HEK293 (cell line): ENCODE measurements at regions not wholly inside any gene's neighbourhood (a gene's known extent, or its start where the extent isn't known, plus 50 kb on each side); places are given as distances from the start of the nearest gene placed in this dataset.

Experiments
- CTCF ChIA-PET: fragments of 350-600 bp; formaldehyde crosslinking; extraction: SDS; loops from one replicate; lab custom pipeline; 2021; ENCODE audit warnings: antibody characterized with exemption; lab: Yijun Ruan, JAX
- POLR2A ChIA-PET: fragments of 300-600 bp; formaldehyde crosslinking; extraction: SDS; loops from one replicate; lab custom pipeline; 2020; ENCODE audit warnings: antibody characterized with exemption, inconsistent platforms; lab: Yijun Ruan, JAX
- H3K27ac ChIP-seq: fragments of 200-500 bp; sonication (Bioruptor generic); 2 replicates; pipeline ENCODE4 v1.5.1; 2014; ENCODE audit warnings: low read depth, low read length, control low read depth, inconsistent platforms; ENCODE audit errors: extremely low read depth
- H3K36me3 ChIP-seq, 2 experiments: fragments of 200-500 bp in 1 of 2; sonication (Bioruptor generic) in 1 of 2; 1 replicate in 1 of 2; 2 replicates in 1 of 2; pipeline ENCODE4 v1.5.1; 2014 to 2017; ENCODE audit warnings: inconsistent platforms in 2 of 2, low read length in 2 of 2; ENCODE audit not compliant: control insufficient read depth in 2 of 2, insufficient read depth in 1 of 2
- H3K4me1 ChIP-seq: fragments of 200-500 bp; sonication (Bioruptor generic); 2 replicates; pipeline ENCODE4 v1.5.1; 2014; ENCODE audit warnings: mild to moderate bottlenecking, low read length, inconsistent platforms; ENCODE audit not compliant: control insufficient read depth, insufficient read depth
- H3K4me3 ChIP-seq: 2 replicates; pipeline ENCODE4 v1.5.1; 2011; ENCODE audit warnings: low read depth, mild to moderate bottlenecking, control low read depth, low read length, moderate library complexity
- H3K9me3 ChIP-seq: fragments of 200-500 bp; sonication (Bioruptor generic); 2 replicates; pipeline ENCODE4 v1.5.1; 2014; ENCODE audit warnings: low read depth, low read length, inconsistent platforms; ENCODE audit not compliant: control insufficient read depth, insufficient read depth
- GLIS1 ChIP-seq: fragments of 450-650 bp; formaldehyde crosslinking; IDR thresholded peaks from 2 replicates; pipeline ENCODE4 v1.5.1; 2016; ENCODE audit warnings: missing biosample characterization, missing genetic modification characterization
- KLF10 ChIP-seq: fragments of 450-650 bp; IDR thresholded peaks from 2 replicates; pipeline ENCODE4 v1.5.1; 2018; ENCODE audit warnings: missing biosample characterization, mild to moderate bottlenecking, missing genetic modification characterization
- KLF16 ChIP-seq: fragments of 450-650 bp; formaldehyde crosslinking; IDR thresholded peaks from 2 replicates; pipeline ENCODE4 v1.5.1; 2017; ENCODE audit warnings: missing biosample characterization, missing genetic modification characterization
- PRDM10 ChIP-seq: fragments of 450-650 bp; formaldehyde crosslinking; IDR thresholded peaks from 2 replicates; pipeline ENCODE4 v1.5.1; 2016; ENCODE audit warnings: missing biosample characterization, missing genetic modification characterization
- REST ChIP-seq: fragments of 450-650 bp; formaldehyde crosslinking; IDR thresholded peaks from 2 replicates; pipeline ENCODE4 v1.5.1; 2016; ENCODE audit warnings: missing biosample characterization, missing genetic modification characterization
- ZBTB49 ChIP-seq: fragments of 450-650 bp; formaldehyde crosslinking; IDR thresholded peaks from 2 replicates; pipeline ENCODE4 v1.5.1; 2016; ENCODE audit warnings: missing biosample characterization, missing genetic modification characterization, low read depth
- ZFP3 ChIP-seq: fragments of 450-650 bp; formaldehyde crosslinking; IDR thresholded peaks from 2 replicates; pipeline ENCODE4 v1.5.1; 2016; ENCODE audit warnings: low read depth, missing biosample characterization, missing genetic modification characterization
- ZFP37 ChIP-seq: fragments of 450-650 bp; formaldehyde crosslinking; IDR thresholded peaks from 2 replicates; pipeline ENCODE4 v1.5.1; 2016; ENCODE audit warnings: missing biosample characterization, missing genetic modification characterization
- ZNF2 ChIP-seq: fragments of 450-650 bp; formaldehyde crosslinking; IDR thresholded peaks from 2 replicates; pipeline ENCODE4 v1.5.1; 2016; ENCODE audit warnings: missing biosample characterization, missing genetic modification characterization
- ZNF211 ChIP-seq: fragments of 450-650 bp; formaldehyde crosslinking; IDR thresholded peaks from 2 replicates; pipeline ENCODE4 v1.5.1; 2016; ENCODE audit warnings: low read depth, missing biosample characterization, missing genetic modification characterization
- ZNF24 ChIP-seq: fragments of 450-650 bp; formaldehyde crosslinking; IDR thresholded peaks from 2 replicates; pipeline ENCODE4 v1.5.1; 2016; ENCODE audit warnings: missing biosample characterization, missing genetic modification characterization
- ZNF274 ChIP-seq, 2 experiments: fragments of 200-500 bp in 1 of 2; fragments of 450-650 bp in 1 of 2; sonication (Bioruptor generic) in 1 of 2; formaldehyde crosslinking in 1 of 2; IDR thresholded peaks; 2 replicates each; pipeline versions ENCODE4 v1.5.1 to v1.6.1; 2014 to 2016; ENCODE audit warnings: borderline replicate concordance in 1 of 2, inconsistent platforms in 1 of 2, low read length in 1 of 2, missing biosample characterization in 1 of 2, missing genetic modification characterization in 1 of 2
- ZNF354C ChIP-seq: fragments of 450-650 bp; formaldehyde crosslinking; IDR thresholded peaks from 2 replicates; pipeline ENCODE4 v1.5.1; 2016; ENCODE audit warnings: missing biosample characterization, missing genetic modification characterization, low read depth, borderline replicate concordance
- ZNF398 ChIP-seq: fragments of 450-650 bp; formaldehyde crosslinking; IDR thresholded peaks from 2 replicates; pipeline ENCODE4 v1.5.1; 2017; ENCODE audit warnings: missing biosample characterization, missing genetic modification characterization
- ZNF473 ChIP-seq: fragments of 450-650 bp; formaldehyde crosslinking; IDR thresholded peaks from 2 replicates; pipeline ENCODE4 v1.5.1; 2017; ENCODE audit warnings: missing biosample characterization, missing genetic modification characterization
- ZNF521 ChIP-seq: fragments of 450-650 bp; formaldehyde crosslinking; IDR thresholded peaks from 2 replicates; pipeline ENCODE4 v1.5.1; 2017; ENCODE audit warnings: missing biosample characterization, mild to moderate bottlenecking, missing genetic modification characterization
- ZNF549 ChIP-seq: fragments of 450-650 bp; IDR thresholded peaks from 2 replicates; pipeline ENCODE4 v1.5.1; 2018; ENCODE audit warnings: missing biosample characterization, missing genetic modification characterization, mild to moderate bottlenecking, inconsistent platforms, moderate library complexity
- ZNF624 ChIP-seq: fragments of 450-650 bp; formaldehyde crosslinking; IDR thresholded peaks from 2 replicates; pipeline ENCODE4 v1.5.1; 2017; ENCODE audit warnings: missing biosample characterization, missing genetic modification characterization
- ZNF645 ChIP-seq: fragments of 450-650 bp; formaldehyde crosslinking; IDR thresholded peaks from 2 replicates; pipeline ENCODE4; 2016; ENCODE audit warnings: missing biosample characterization, missing genetic modification characterization
- ZNF670 ChIP-seq: fragments of 450-650 bp; formaldehyde crosslinking; IDR thresholded peaks from 2 replicates; pipeline ENCODE4 v1.5.1; 2016; ENCODE audit warnings: missing biosample characterization, missing genetic modification characterization, low read depth
- ZSCAN16 ChIP-seq: fragments of 450-650 bp; formaldehyde crosslinking; IDR thresholded peaks from 2 replicates; pipeline ENCODE4 v1.5.1; 2016; ENCODE audit warnings: missing biosample characterization, missing genetic modification characterization
- ZSCAN30 ChIP-seq: fragments of 450-650 bp; IDR thresholded peaks from 2 replicates; pipeline ENCODE4 v1.5.1; 2018; ENCODE audit warnings: missing biosample characterization, mild to moderate bottlenecking, missing genetic modification characterization, moderate library complexity

- Histone ChIP-seq H3K36me3 (no peaks in the 10 kb centered on the region), H3K4me3 (no peak overlapping the region), H3K4me1 (no peaks in the 10 kb centered on the region), H3K27ac (no peak overlapping the region), H3K9me3 (no peaks in the 10 kb centered on the region)
- POLR2A ChIA-PET: no interaction called here
- CTCF ChIA-PET: no interaction called here
- no peak for TF ChIP-seq KLF10 (tag by site-specific recombination)
- TF ChIP-seq KLF16 (tag by site-specific recombination): no peak
- TF ChIP-seq ZNF274 (IDR thresholded peaks at IDR 0.05; ENCODE audit: low read length): no peak
- no peak for TF ChIP-seq ZNF274 (tag by site-specific recombination; IDR thresholded peaks at IDR 0.05; ENCODE audit: borderline replicate concordance)
- TF ChIP-seq ZNF645 (tag by site-specific recombination): no peak
- TF ChIP-seq ZNF549 (tag by site-specific recombination): no peak
- no peak for TF ChIP-seq GLIS1 (tag by site-specific recombination)
Observed at GRCh38 chr9:80732506-80732905, 956.8 kb downstream of the TLE1 start.

GRCh38 chr9:80720579-80720978 is 968.8 kb downstream of the TLE1 start:
- CTCF ChIA-PET: no interaction called here
- no peaks in the 10 kb centered on the region for H3K9me3 ChIP-seq
- POLR2A ChIA-PET: no interaction called here
- no peak for TF ChIP-seq REST (tag by site-specific recombination)
- TF ChIP-seq ZFP37: no peak
- TF ChIP-seq ZNF2: no peak
- TF ChIP-seq ZNF24 (tag by site-specific recombination): no peak
- no peak for TF ChIP-seq ZNF354C (tag by site-specific recombination)
- no peak for TF ChIP-seq ZBTB49 (tag by site-specific recombination)
- TF ChIP-seq PRDM10 (tag by site-specific recombination): no peak
- TF ChIP-seq ZNF624: no peak
- TF ChIP-seq ZSCAN16 (tag by site-specific recombination): no peak
- no peak for TF ChIP-seq ZFP3 (tag by site-specific recombination)
- no peak for TF ChIP-seq ZNF670
- TF ChIP-seq ZNF473 (tag by site-specific recombination): no peak
- no peak for TF ChIP-seq ZNF521 (tag by site-specific recombination)
- TF ChIP-seq ZSCAN30 (tag by site-specific recombination): no peak
- TF ChIP-seq ZNF398 (tag by site-specific recombination): no peak
- no peak for TF ChIP-seq ZNF211

More at GRCh38 chr9:80720579-80720978, 968.8 kb downstream of the TLE1 start:
- no peaks in the 10 kb centered on the region for H3K36me3 ChIP-seq
- no peak overlapping the region for H3K27ac ChIP-seq
- no peaks in the 10 kb centered on the region for H3K4me1 ChIP-seq
- no peak overlapping the region for H3K4me3 ChIP-seq
